ENCODE measurements at regions not wholly inside any gene's neighbourhood (a gene's known extent, or its start where the extent isn't known, plus 50 kb on each side); places are given as distances from the start of the nearest gene placed in this dataset.

DNA sequence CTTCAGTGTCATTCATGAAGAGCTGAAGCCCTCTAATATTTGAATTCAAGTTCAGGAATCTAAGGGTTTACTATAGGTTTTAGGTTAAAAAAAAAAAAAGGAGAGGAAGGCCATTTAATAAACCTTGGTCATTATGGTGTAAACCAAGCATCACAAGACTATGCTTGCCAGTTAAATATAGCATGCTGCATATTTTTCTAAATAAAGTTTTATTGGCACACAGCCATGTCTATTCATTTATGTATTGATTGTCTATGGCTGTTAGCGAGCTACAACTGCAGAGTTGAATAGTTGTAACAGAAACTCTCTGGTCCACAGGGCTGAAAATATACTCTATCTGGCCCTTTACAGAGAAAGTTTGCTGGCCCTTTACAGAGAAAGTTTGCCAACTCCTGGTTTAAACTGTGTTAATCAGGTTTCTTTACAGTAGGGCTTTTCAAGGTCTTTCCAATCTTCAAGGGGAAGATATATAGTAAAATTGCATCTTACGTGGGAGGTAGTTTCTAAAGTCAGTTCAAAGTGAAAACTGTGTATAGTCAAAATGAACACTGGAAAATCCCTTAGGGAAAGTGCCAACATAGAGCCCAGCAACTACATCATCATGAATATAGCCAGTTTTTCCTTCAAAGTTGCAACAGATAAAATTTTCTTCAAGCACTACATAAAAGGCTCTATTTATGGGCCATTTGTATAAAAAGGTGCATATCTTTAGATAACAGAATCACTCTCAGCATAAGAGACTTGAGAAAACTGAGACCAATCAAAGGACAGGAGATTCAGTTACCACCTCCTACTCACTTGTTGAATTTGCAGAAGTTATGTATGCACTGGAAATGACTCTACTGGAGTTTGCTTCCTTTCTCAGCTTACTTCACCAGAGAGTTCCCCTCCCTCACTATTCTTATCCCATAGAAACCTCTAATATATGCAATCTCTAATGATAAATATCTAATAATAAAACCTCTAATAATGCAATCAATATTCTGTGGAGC lies 49.7 kb upstream of the FRMD4B start (continued):
- TF ChIP-seq, protein P1, sequence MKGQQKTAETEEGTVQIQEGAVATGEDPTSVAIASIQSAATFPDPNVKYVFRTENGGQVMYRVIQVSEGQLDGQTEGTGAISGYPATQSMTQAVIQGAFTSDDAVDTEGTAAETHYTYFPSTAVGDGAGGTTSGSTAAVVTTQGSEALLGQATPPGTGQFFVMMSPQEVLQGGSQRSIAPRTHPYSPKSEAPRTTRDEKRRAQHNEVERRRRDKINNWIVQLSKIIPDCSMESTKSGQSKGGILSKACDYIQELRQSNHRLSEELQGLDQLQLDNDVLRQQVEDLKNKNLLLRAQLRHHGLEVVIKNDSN (IDR thresholded peaks at IDR 0.05; ENCODE audit: borderline replicate concordance, extremely low read length, insufficient read depth, low read depth, low read length) = no peak
- TF ChIP-seq WRNIP1 (IDR thresholded peaks at IDR 0.05; ENCODE audit: borderline replicate concordance, low read depth, low read length) = no peak
- TF ChIP-seq MTA2 (IDR thresholded peaks at IDR 0.05; ENCODE audit: low read depth) = peak; percentile 50; the same call in 1 of the 2 replicates
- TF ChIP-seq, protein P2, sequence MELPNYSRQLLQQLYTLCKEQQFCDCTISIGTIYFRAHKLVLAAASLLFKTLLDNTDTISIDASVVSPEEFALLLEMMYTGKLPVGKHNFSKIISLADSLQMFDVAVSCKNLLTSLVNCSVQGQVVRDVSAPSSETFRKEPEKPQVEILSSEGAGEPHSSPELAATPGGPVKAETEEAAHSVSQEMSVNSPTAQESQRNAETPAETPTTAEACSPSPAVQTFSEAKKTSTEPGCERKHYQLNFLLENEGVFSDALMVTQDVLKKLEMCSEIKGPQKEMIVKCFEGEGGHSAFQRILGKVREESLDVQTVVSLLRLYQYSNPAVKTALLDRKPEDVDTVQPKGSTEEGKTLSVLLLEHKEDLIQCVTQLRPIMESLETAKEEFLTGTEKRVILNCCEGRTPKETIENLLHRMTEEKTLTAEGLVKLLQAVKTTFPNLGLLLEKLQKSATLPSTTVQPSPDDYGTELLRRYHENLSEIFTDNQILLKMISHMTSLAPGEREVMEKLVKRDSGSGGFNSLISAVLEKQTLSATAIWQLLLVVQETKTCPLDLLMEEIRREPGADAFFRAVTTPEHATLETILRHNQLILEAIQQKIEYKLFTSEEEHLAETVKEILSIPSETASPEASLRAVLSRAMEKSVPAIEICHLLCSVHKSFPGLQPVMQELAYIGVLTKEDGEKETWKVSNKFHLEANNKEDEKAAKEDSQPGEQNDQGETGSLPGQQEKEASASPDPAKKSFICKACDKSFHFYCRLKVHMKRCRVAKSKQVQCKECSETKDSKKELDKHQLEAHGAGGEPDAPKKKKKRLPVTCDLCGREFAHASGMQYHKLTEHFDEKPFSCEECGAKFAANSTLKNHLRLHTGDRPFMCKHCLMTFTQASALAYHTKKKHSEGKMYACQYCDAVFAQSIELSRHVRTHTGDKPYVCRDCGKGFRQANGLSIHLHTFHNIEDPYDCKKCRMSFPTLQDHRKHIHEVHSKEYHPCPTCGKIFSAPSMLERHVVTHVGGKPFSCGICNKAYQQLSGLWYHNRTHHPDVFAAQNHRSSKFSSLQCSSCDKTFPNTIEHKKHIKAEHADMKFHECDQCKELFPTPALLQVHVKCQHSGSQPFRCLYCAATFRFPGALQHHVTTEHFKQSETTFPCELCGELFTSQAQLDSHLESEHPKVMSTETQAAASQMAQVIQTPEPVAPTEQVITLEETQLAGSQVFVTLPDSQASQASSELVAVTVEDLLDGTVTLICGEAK (IDR thresholded peaks at IDR 0.05; ENCODE audit: borderline replicate concordance) = peak; percentile 94
- TF ChIP-seq SMARCA5 (IDR thresholded peaks at IDR 0.05) = no peak
- TF ChIP-seq EED (IDR thresholded peaks at IDR 0.05; ENCODE audit: low read depth) = peak; percentile 56; the same call in 1 of the 2 replicates
- TF ChIP-seq EZH2 (IDR thresholded peaks at IDR 0.05; ENCODE audit: borderline replicate concordance, control insufficient read depth, low read depth, low read length) = no peak
- TF ChIP-seq MYB (IDR thresholded peaks at IDR 0.05; ENCODE audit: borderline replicate concordance, low read depth, low read length) = no peak
- no peak for TF ChIP-seq SREBF1 (IDR thresholded peaks at IDR 0.05; ENCODE audit: low read length)
- TF ChIP-seq NRF1 (conservative IDR thresholded peaks at IDR 0.05; ENCODE audit: low read depth, low read length) = no peak
- TF ChIP-seq SPI1 (IDR thresholded peaks at IDR 0.05; ENCODE audit: borderline replicate concordance, insufficient read depth, low read depth, low read length) = no peak
- TF ChIP-seq MYC (IDR thresholded peaks at IDR 0.05; ENCODE audit: insufficient read depth, insufficient read length, insufficient replicate concordance, low read length, severe bottlenecking) = no peak
- no peak for TF ChIP-seq PAX5 (IDR thresholded peaks at IDR 0.05; ENCODE audit: borderline replicate concordance, low read depth, low read length)
- TF ChIP-seq CREM (IDR thresholded peaks at IDR 0.05; ENCODE audit: low read depth) = peak; percentile 43; the same call in 1 of the 2 replicates
- TF ChIP-seq, protein P3, sequence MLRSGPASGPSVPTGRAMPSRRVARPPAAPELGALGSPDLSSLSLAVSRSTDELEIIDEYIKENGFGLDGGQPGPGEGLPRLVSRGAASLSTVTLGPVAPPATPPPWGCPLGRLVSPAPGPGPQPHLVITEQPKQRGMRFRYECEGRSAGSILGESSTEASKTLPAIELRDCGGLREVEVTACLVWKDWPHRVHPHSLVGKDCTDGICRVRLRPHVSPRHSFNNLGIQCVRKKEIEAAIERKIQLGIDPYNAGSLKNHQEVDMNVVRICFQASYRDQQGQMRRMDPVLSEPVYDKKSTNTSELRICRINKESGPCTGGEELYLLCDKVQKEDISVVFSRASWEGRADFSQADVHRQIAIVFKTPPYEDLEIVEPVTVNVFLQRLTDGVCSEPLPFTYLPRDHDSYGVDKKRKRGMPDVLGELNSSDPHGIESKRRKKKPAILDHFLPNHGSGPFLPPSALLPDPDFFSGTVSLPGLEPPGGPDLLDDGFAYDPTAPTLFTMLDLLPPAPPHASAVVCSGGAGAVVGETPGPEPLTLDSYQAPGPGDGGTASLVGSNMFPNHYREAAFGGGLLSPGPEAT (IDR thresholded peaks at IDR 0.05; ENCODE audit: low read depth) = peak; percentile 84
- TF ChIP-seq SP1 (IDR thresholded peaks at IDR 0.05; ENCODE audit: low read depth, low read length) = no peak
- no peak for TF ChIP-seq HDGF (IDR thresholded peaks at IDR 0.05)
- no peak for TF ChIP-seq BHLHE40 (IDR thresholded peaks at IDR 0.05; ENCODE audit: borderline replicate concordance in 1 of 2, low read depth in 2 of 2, low read length in 1 of 2)
- peak; percentile 72; the same call in 1 of the 2 replicates for TF ChIP-seq FOXM1 (IDR thresholded peaks at IDR 0.05; ENCODE audit: low read depth, low read length)
- no peak for TF ChIP-seq ZNF622 (IDR thresholded peaks at IDR 0.05)
- TF ChIP-seq PML (IDR thresholded peaks at IDR 0.05; ENCODE audit: low read length) = no peak
- TF ChIP-seq KDM1A (IDR thresholded peaks at IDR 0.05; ENCODE audit: borderline replicate concordance) = no peak
- no peak for TF ChIP-seq ZBED1 (IDR thresholded peaks at IDR 0.05; ENCODE audit: borderline replicate concordance)
- TF ChIP-seq RBBP5 (conservative IDR thresholded peaks at IDR 0.05) = no peak
- no peak for TF ChIP-seq NFXL1 (IDR thresholded peaks at IDR 0.05; ENCODE audit: borderline replicate concordance)
